GM18907 (cell line): ENCODE measurements at regions not wholly inside any gene's neighbourhood (a gene's known extent, or its start where the extent isn't known, plus 50 kb on each side); places are given as distances from the start of the nearest gene placed in this dataset.

Experiments
- ATAC-seq: cut with Tn5 transposase; IDR thresholded peaks from one replicate; pipeline ENCODE4 v1.9.1; 2021; ENCODE audit warnings: mild to moderate bottlenecking, moderate library complexity; ENCODE audit not compliant: unreplicated experiment

GRCh38 chr7:25850735-25851134, 301.3 kb upstream of the NFE2L3 start:
- no peak for ATAC-seq

GRCh38 chr7:25851332-25852210, 300.4 kb upstream of the NFE2L3 start:
- peak; percentile 55 for ATAC-seq

- ATAC-seq = no peak
Observed at GRCh38 chr7:25852211-25852938, 299.6 kb upstream of the NFE2L3 start.

GRCh38 chr7:25852939-25853271, 299.1 kb upstream of the NFE2L3 start:
- no peak for ATAC-seq

- ATAC-seq = no peak
Observed at GRCh38 chr7:25853314-25853713, 298.7 kb upstream of the NFE2L3 start.

GRCh38 chr7:25854059-25854458, 297.9 kb upstream of the NFE2L3 start:
- no peak for ATAC-seq

GRCh38 chr7:25854608-25855497, 297.1 kb upstream of the NFE2L3 start:
- ATAC-seq = no peak

GRCh38 chr7:25855854-25856782, 295.9 kb upstream of the NFE2L3 start:
- no peak for ATAC-seq

- no peak for ATAC-seq
Observed at GRCh38 chr7:25857376-25858067, 294.5 kb upstream of the NFE2L3 start.

GRCh38 chr7:25858200-25858524, 293.8 kb upstream of the NFE2L3 start:
- ATAC-seq = no peak

GRCh38 chr7:25858525-25859411, 293.2 kb upstream of the NFE2L3 start:
- ATAC-seq = no peak

- no peak for ATAC-seq
Observed at GRCh38 chr7:25859412-25860274, 292.4 kb upstream of the NFE2L3 start.

GRCh38 chr7:25860275-25861163, 291.5 kb upstream of the NFE2L3 start:
- no peak for ATAC-seq

- ATAC-seq = no peak
Observed at GRCh38 chr7:25861164-25861496, 290.9 kb upstream of the NFE2L3 start.

- no peak for ATAC-seq
Observed at GRCh38 chr7:25861601-25862260, 290.3 kb upstream of the NFE2L3 start.

GRCh38 chr7:25862261-25863004, 289.6 kb upstream of the NFE2L3 start:
- ATAC-seq = peak; percentile 93
